ENCODE measurements at regions not wholly inside any gene's neighbourhood (a gene's known extent, or its start where the extent isn't known, plus 50 kb on each side); places are given as distances from the start of the nearest gene placed in this dataset.

GRCh38 chr2:220441404-220441803, 814.0 kb downstream of the SLC4A3 start:
- Histone ChIP-seq H3K27ac (ENCODE audit: low read depth) (no peak overlapping the region), H3K4me1 (ENCODE audit: insufficient read depth) (no peaks in the 10 kb centered on the region), H3K36me3 (ENCODE audit: insufficient read depth) (no peaks in the 10 kb centered on the region), H3K4me3 (ENCODE audit: low read depth, low read length) (no peak overlapping the region)
- no peak for DNase-seq (ENCODE audit: extremely low spot score)
- WGBS: 88% methylated on average over 3 of the region's 3 CpGs

GRCh38 chr2:220442012-220442411, 814.6 kb downstream of the SLC4A3 start:
- H3K4me3 ChIP-seq (ENCODE audit: low read depth, low read length): no peak overlapping the region
- H3K36me3 ChIP-seq (ENCODE audit: insufficient read depth): no peaks in the 10 kb centered on the region
- H3K4me1 ChIP-seq (ENCODE audit: insufficient read depth): no peaks in the 10 kb centered on the region
- DNase-seq (ENCODE audit: extremely low spot score): no peak
- no peak overlapping the region for H3K27ac ChIP-seq (ENCODE audit: low read depth)
- WGBS: 85% methylated on average over 3 of the region's 3 CpGs

GRCh38 chr2:220445429-220446105, 818.1 kb downstream of the SLC4A3 start:
- no peak overlapping the region for H3K27ac ChIP-seq (ENCODE audit: low read depth)
- WGBS: 89% methylated on average over 2 of the region's 2 CpGs
- no peak overlapping the region for H3K4me3 ChIP-seq (ENCODE audit: low read depth, low read length)
- H3K36me3 ChIP-seq (ENCODE audit: insufficient read depth): no peaks in the 10 kb centered on the region
- H3K4me1 ChIP-seq (ENCODE audit: insufficient read depth): no peaks in the 10 kb centered on the region
- DNase-seq (ENCODE audit: extremely low spot score): no peak

GRCh38 chr2:220446106-220446712, 818.8 kb downstream of the SLC4A3 start:
- Histone ChIP-seq H3K36me3 (ENCODE audit: insufficient read depth) (no peaks in the 10 kb centered on the region), H3K4me3 (ENCODE audit: low read depth, low read length) (no peak overlapping the region), H3K27ac (ENCODE audit: low read depth) (no peak overlapping the region), H3K4me1 (ENCODE audit: insufficient read depth) (no peaks in the 10 kb centered on the region)
- WGBS: 85% methylated on average over 8 of the region's 8 CpGs
- DNase-seq (ENCODE audit: extremely low spot score): no peak

GRCh38 chr2:220450846-220451245, 823.4 kb downstream of the SLC4A3 start:
- no peaks in the 10 kb centered on the region for H3K36me3 ChIP-seq (ENCODE audit: insufficient read depth)
- H3K4me3 ChIP-seq (ENCODE audit: low read depth, low read length): no peak overlapping the region
- DNase-seq (ENCODE audit: extremely low spot score): no peak
- H3K27ac ChIP-seq (ENCODE audit: low read depth): no peak overlapping the region
- WGBS: 61% methylated on average over 2 of the region's 2 CpGs
- H3K4me1 ChIP-seq (ENCODE audit: insufficient read depth): no peaks in the 10 kb centered on the region

- no peak for DNase-seq (ENCODE audit: extremely low spot score)
- no peak overlapping the region for H3K27ac ChIP-seq (ENCODE audit: low read depth)
- 92% methylated on average over 3 of the region's 3 CpGs for WGBS
- no peaks in the 10 kb centered on the region for H3K4me1 ChIP-seq (ENCODE audit: insufficient read depth)
- H3K36me3 ChIP-seq (ENCODE audit: insufficient read depth): no peaks in the 10 kb centered on the region
- H3K4me3 ChIP-seq (ENCODE audit: low read depth, low read length): no peak overlapping the region
These were observed 824.0 kb downstream of the SLC4A3 start for GRCh38 chr2:220451438-220451837.

GRCh38 chr2:220452561-220452960, 825.1 kb downstream of the SLC4A3 start:
- Histone ChIP-seq H3K4me3 (ENCODE audit: low read depth, low read length) (no peak overlapping the region), H3K27ac (ENCODE audit: low read depth) (no peak overlapping the region), H3K4me1 (ENCODE audit: insufficient read depth) (no peaks in the 10 kb centered on the region), H3K36me3 (ENCODE audit: insufficient read depth) (no peaks in the 10 kb centered on the region)
- no peak for DNase-seq (ENCODE audit: extremely low spot score)
- 76% methylated on average over 2 of the region's 2 CpGs for WGBS

- H3K4me1 ChIP-seq (ENCODE audit: insufficient read depth): no peaks in the 10 kb centered on the region
- H3K27ac ChIP-seq (ENCODE audit: low read depth): no peak overlapping the region
- H3K36me3 ChIP-seq (ENCODE audit: insufficient read depth): no peaks in the 10 kb centered on the region
- H3K4me3 ChIP-seq (ENCODE audit: low read depth, low read length): no peak overlapping the region
- no peak for DNase-seq (ENCODE audit: extremely low spot score)
- WGBS: 42% methylated on average over 3 of the region's 3 CpGs
These were observed 828.0 kb downstream of the SLC4A3 start for GRCh38 chr2:220455351-220455990.

GRCh38 chr2:220458051-220458450, 830.6 kb downstream of the SLC4A3 start:
- H3K4me1 ChIP-seq (ENCODE audit: insufficient read depth): no peaks in the 10 kb centered on the region
- H3K36me3 ChIP-seq (ENCODE audit: insufficient read depth): no peaks in the 10 kb centered on the region

GRCh38 chr2:220460257-220460985, 833.0 kb downstream of the SLC4A3 start:
- no peak overlapping the region for H3K27ac ChIP-seq (ENCODE audit: low read depth)
- WGBS: 86% methylated on average over 4 of the region's 4 CpGs
- no peaks in the 10 kb centered on the region for H3K36me3 ChIP-seq (ENCODE audit: insufficient read depth)
- no peaks in the 10 kb centered on the region for H3K4me1 ChIP-seq (ENCODE audit: insufficient read depth)
- no peak for DNase-seq (ENCODE audit: extremely low spot score)
- H3K4me3 ChIP-seq (ENCODE audit: low read depth, low read length): no peak overlapping the region

More at GRCh38 chr2:220458051-220458450, 830.6 kb downstream of the SLC4A3 start:
- DNase-seq (ENCODE audit: extremely low spot score): no peak
- H3K27ac ChIP-seq (ENCODE audit: low read depth): no peak overlapping the region
- no peak overlapping the region for H3K4me3 ChIP-seq (ENCODE audit: low read depth, low read length)

- WGBS: 92% methylated on average over 1 of the region's 1 CpG
- DNase-seq (ENCODE audit: extremely low spot score): no peak
- H3K4me1 ChIP-seq (ENCODE audit: insufficient read depth): no peaks in the 10 kb centered on the region
- no peak overlapping the region for H3K27ac ChIP-seq (ENCODE audit: low read depth)
- no peak overlapping the region for H3K4me3 ChIP-seq (ENCODE audit: low read depth, low read length)
- H3K36me3 ChIP-seq (ENCODE audit: insufficient read depth): no peaks in the 10 kb centered on the region
These were observed 836.4 kb downstream of the SLC4A3 start for GRCh38 chr2:220463876-220464275.

GRCh38 chr2:220465700-220466099, 838.3 kb downstream of the SLC4A3 start:
- no peak overlapping the region for H3K27ac ChIP-seq (ENCODE audit: low read depth)
- 85% methylated on average over 4 of the region's 4 CpGs for WGBS
- H3K36me3 ChIP-seq (ENCODE audit: insufficient read depth): no peaks in the 10 kb centered on the region
- H3K4me1 ChIP-seq (ENCODE audit: insufficient read depth): no peaks in the 10 kb centered on the region
- no peak overlapping the region for H3K4me3 ChIP-seq (ENCODE audit: low read depth, low read length)
- no peak for DNase-seq (ENCODE audit: extremely low spot score)

GRCh38 chr2:220466251-220466691, 838.8 kb downstream of the SLC4A3 start:
- 25% methylated on average over 2 of the region's 2 CpGs for WGBS
- Histone ChIP-seq H3K36me3 (ENCODE audit: insufficient read depth) (no peaks in the 10 kb centered on the region), H3K27ac (ENCODE audit: low read depth) (no peak overlapping the region), H3K4me3 (ENCODE audit: low read depth, low read length) (no peak overlapping the region), H3K4me1 (ENCODE audit: insufficient read depth) (no peaks in the 10 kb centered on the region)
- peak; percentile 33 for DNase-seq (ENCODE audit: extremely low spot score)

- no peak for DNase-seq (ENCODE audit: extremely low spot score)
- Histone ChIP-seq H3K4me3 (ENCODE audit: low read depth, low read length) (no peak overlapping the region), H3K27ac (ENCODE audit: low read depth) (no peak overlapping the region), H3K4me1 (ENCODE audit: insufficient read depth) (no peaks in the 10 kb centered on the region), H3K36me3 (ENCODE audit: insufficient read depth) (no peaks in the 10 kb centered on the region)
- 64% methylated on average over 4 of the region's 4 CpGs for WGBS
These were observed 841.8 kb downstream of the SLC4A3 start for GRCh38 chr2:220469201-220469600.
